ENCODE measurements at regions not wholly inside any gene's neighbourhood (a gene's known extent, or its start where the extent isn't known, plus 50 kb on each side); places are given as distances from the start of the nearest gene placed in this dataset.

- TF ChIP-seq POLR2AphosphoS5 (IDR thresholded peaks at IDR 0.05) (peak in 1 of 2 donors; percentile 28), POLR2A (IDR thresholded peaks at IDR 0.05; ENCODE audit: low read depth) (no peak), CTCF (IDR thresholded peaks at IDR 0.05) (no peak), EP300 (IDR thresholded peaks at IDR 0.05) (no peak)
Measured at GRCh38 chr20:8077137-8077466, 55.0 kb upstream of the PLCB1 start.

All from esophagus muscularis mucosa (tissue), 4 donors.